HCT116 (cell line): ENCODE measurements at regions not wholly inside any gene's neighbourhood (a gene's known extent, or its start where the extent isn't known, plus 50 kb on each side); places are given as distances from the start of the nearest gene placed in this dataset.

Source experiments
- ATAC-seq: fragments of 200-7000 bp; cut with Tn5 transposase; 2 replicates; pipeline ENCODE4 v1.9.1; 2020; ENCODE audit warnings: mild to moderate bottlenecking, moderate library complexity
- BruUV-seq: library from RNA; stranded (reverse); fragments of 400-500 nt; replicated peaks from 2 replicates; lab custom pipeline; 2021; lab: Mats Ljungman, UMichigan
- CTCF ChIA-PET: fragments of 300-600 bp; sonication (Branson Sonifier 250); formaldehyde crosslinking; loops from one replicate; lab custom pipeline; 2021; ENCODE audit warnings: antibody characterized with exemption; lab: Charles Lee
- POLR2A ChIA-PET: fragments of 300-600, 350-600 bp; sonication (Branson Sonifier 250); formaldehyde crosslinking; loops from one replicate; lab custom pipeline; 2021; ENCODE audit warnings: antibody characterized with exemption; lab: Charles Lee
- RAD21 ChIA-PET, 2 experiments: fragments of 300-600 bp; sonication (Branson Sonifier 250); formaldehyde crosslinking; loops; one replicate each; lab custom pipeline; 2023; ENCODE audit warnings: low total read pairs in 2 of 2; ENCODE audit not compliant: uncharacterized antibody in 2 of 2, unreplicated experiment in 2 of 2, low non-redundant PET in 1 of 2; lab: Charles Lee
- DNase-seq: peaks from one replicate; pipeline ENCODE4 v3.0.0-alpha.2; 2010; ENCODE audit warnings: low read depth, low spot score
- H2AFZ ChIP-seq: fragments of 200-600 bp; shearing (Covaris generic), sonication (generic); 2 replicates; pipeline ENCODE4 v1.6.1; 2017; ENCODE audit warnings: low read depth, mixed run types, mixed read lengths, antibody characterized with exemption, low read length; ENCODE audit not compliant: poor library complexity, severe bottlenecking
- H3K27ac ChIP-seq: 2 replicates; pipeline ENCODE4 v1.5.1; 2012; ENCODE audit warnings: low read depth, low read length
- H3K27me3 ChIP-seq: fragments of 200-600 bp; sonication (generic); 2 replicates; pipeline ENCODE4 v1.6.1; 2016; ENCODE audit warnings: mixed run types, low read length, mixed read lengths; ENCODE audit not compliant: insufficient read depth
- H3K36me3 ChIP-seq, 2 experiments: fragments of 200-500 bp in 1 of 2; fragments of 200-600 bp in 1 of 2; sonication (Bioruptor generic) in 1 of 2; sonication (generic) in 1 of 2; 2 replicates each; pipeline versions ENCODE4 v1.5.1 to v1.6.1; 2014 to 2016; ENCODE audit warnings: low read length in 2 of 2, inconsistent platforms in 1 of 2, mixed read lengths in 1 of 2, mixed run types in 1 of 2; ENCODE audit not compliant: insufficient read depth in 2 of 2, control insufficient read depth in 1 of 2
- H3K4me1 ChIP-seq, 2 experiments: fragments of 200-600 bp in 1 of 2; sonication (generic) in 1 of 2; 2 replicates each; pipeline versions ENCODE4 v1.5.1 to v1.6.1; 2012 to 2017; ENCODE audit warnings: low read length in 2 of 2, inconsistent platforms in 1 of 2, mild to moderate bottlenecking in 1 of 2, mixed read lengths in 1 of 2, mixed run types in 1 of 2, moderate library complexity in 1 of 2; ENCODE audit not compliant: insufficient read depth in 2 of 2, control insufficient read depth in 1 of 2
- H3K4me2 ChIP-seq: fragments of 200-600 bp; sonication (generic); 2 replicates; pipeline ENCODE4 v1.6.1; 2017; ENCODE audit warnings: mixed run types, low read length, mixed read lengths
- H3K4me3 ChIP-seq, 2 experiments: fragments of 200-600 bp in 1 of 2; sonication (generic) in 1 of 2; replicated peaks in 1 of 2; 2 replicates each; pipeline ENCODE4 v1.5.1; 2011 to 2016; ENCODE audit warnings: low read length in 2 of 2, control low read depth in 1 of 2, low read depth in 1 of 2, mild to moderate bottlenecking in 1 of 2, mixed read lengths in 1 of 2, mixed run types in 1 of 2
- H3K79me2 ChIP-seq: fragments of 200-600 bp; sonication (generic); 2 replicates; pipeline ENCODE4 v1.6.1; 2017; ENCODE audit warnings: mild to moderate bottlenecking, mixed run types, low read length, moderate library complexity, mixed read lengths; ENCODE audit not compliant: insufficient read depth
- H3K9ac ChIP-seq: fragments of 200-600 bp; sonication (generic); 2 replicates; pipeline ENCODE4 v1.6.1; 2016; ENCODE audit warnings: low read length, mixed read lengths
- H3K9me2 ChIP-seq: fragments of 200-600 bp; sonication (generic), shearing (Covaris generic); 2 replicates; pipeline ENCODE4 v1.6.1; 2017; ENCODE audit warnings: mixed run types, mild to moderate bottlenecking, moderate library complexity; ENCODE audit not compliant: insufficient read depth
- H3K9me3 ChIP-seq, 2 experiments: fragments of 200-500 bp in 1 of 2; fragments of 200-600 bp in 1 of 2; sonication (Bioruptor generic) in 1 of 2; sonication (generic) in 1 of 2; 2 replicates each; pipeline ENCODE4 v1.6.1; 2014 to 2017; ENCODE audit warnings: low read length in 2 of 2, mixed read lengths in 2 of 2, inconsistent platforms in 1 of 2, low read depth in 1 of 2, mild to moderate bottlenecking in 1 of 2, mixed run types in 1 of 2, moderate library complexity in 1 of 2; ENCODE audit not compliant: control insufficient read depth in 1 of 2, insufficient read depth in 1 of 2
- H4K20me1 ChIP-seq: fragments of 200-600 bp; sonication (generic), shearing (Covaris generic); 2 replicates; pipeline ENCODE4 v1.6.1; 2017; ENCODE audit warnings: mixed run types, mild to moderate bottlenecking, moderate library complexity; ENCODE audit not compliant: insufficient read depth
- CBX3 ChIP-seq: IDR thresholded peaks from 2 replicates; pipeline ENCODE4 v1.6.1; 2012; ENCODE audit warnings: low read depth
- CEBPB ChIP-seq: IDR thresholded peaks from 2 replicates; pipeline ENCODE4 v1.6.1; 2012; ENCODE audit warnings: low read depth
- EGR1 ChIP-seq: IDR thresholded peaks from 2 replicates; pipeline ENCODE4 v1.6.1; 2012; ENCODE audit warnings: low read depth
- ELF1 ChIP-seq: IDR thresholded peaks from 2 replicates; pipeline ENCODE4 v1.6.1; 2012; ENCODE audit warnings: low read depth, borderline replicate concordance
- EZH2 ChIP-seq: fragments of 200-600 bp; sonication (generic); IDR thresholded peaks from 2 replicates; pipeline ENCODE4 v1.6.1; 2017; ENCODE audit warnings: antibody characterized with exemption, mixed run types
- POLR2A ChIP-seq: IDR thresholded peaks from 2 replicates; pipeline ENCODE4 v1.7.0; 2011; ENCODE audit warnings: borderline replicate concordance; ENCODE audit not compliant: insufficient read depth, insufficient read length; ENCODE audit errors: extremely low read depth
- POLR2AphosphoS5 ChIP-seq: IDR thresholded peaks from 2 replicates; pipeline ENCODE4 v1.6.1; 2011; ENCODE audit warnings: mild to moderate bottlenecking, low read depth, low read length, moderate library complexity
- RAD21 ChIP-seq: IDR thresholded peaks from 2 replicates; pipeline ENCODE4 v1.6.1; 2012; ENCODE audit warnings: low read depth, mild to moderate bottlenecking
- SIN3A ChIP-seq: IDR thresholded peaks from 2 replicates; pipeline ENCODE4 v1.6.1; 2012; ENCODE audit warnings: low read depth
- SP1 ChIP-seq: IDR thresholded peaks from 2 replicates; pipeline ENCODE4 v1.6.1; 2012; ENCODE audit warnings: low read depth
- TCF7L2 ChIP-seq: IDR thresholded peaks from 2 replicates; pipeline ENCODE4 v1.7.0; 2011; ENCODE audit warnings: borderline replicate concordance, inconsistent platforms; ENCODE audit not compliant: insufficient read depth, insufficient read length; ENCODE audit errors: extremely low read depth
- YY1 ChIP-seq: IDR thresholded peaks from 2 replicates; pipeline ENCODE4 v1.6.1; 2011; ENCODE audit warnings: low read length, low read depth, moderate library complexity, mild to moderate bottlenecking; ENCODE audit not compliant: insufficient replicate concordance; ENCODE audit errors: extremely low read depth
- ZFX ChIP-seq: fragments of 450-650 bp; IDR thresholded peaks from 2 replicates; pipeline ENCODE4 v1.6.1; 2017
- intact Hi-C: fragments of 100-400 bp; cut with micrococcal nuclease; formaldehyde crosslinking; loops from 2 replicates; pipeline ENCODE4 v1.10.0; 2022
- TF ChIP-seq, protein P1 (sequence below): IDR thresholded peaks from 2 replicates; pipeline ENCODE4 v1.6.1; 2012; ENCODE audit warnings: low read depth
- TF ChIP-seq, protein P2 (sequence below): IDR thresholded peaks from 2 replicates; pipeline ENCODE4 v1.6.1; 2012
- TF ChIP-seq, protein P3 (sequence below): IDR thresholded peaks from 2 replicates; pipeline ENCODE4 v1.6.1; 2012
- TF ChIP-seq, protein P4 (sequence below), 3 experiments: fragments of 200-600 bp in 1 of 3; sonication (generic) in 1 of 3; IDR thresholded peaks in 2 of 3; conservative IDR thresholded peaks in 1 of 3; 2 replicates each; pipeline ENCODE4 v1.5.1; 2012 to 2017; ENCODE audit warnings: low read depth in 2 of 3, low read length in 2 of 3, antibody characterized with exemption in 1 of 3, borderline replicate concordance in 1 of 3, control low read depth in 1 of 3, mild to moderate bottlenecking in 1 of 3, mixed read lengths in 1 of 3, mixed run types in 1 of 3, moderate library complexity in 1 of 3; ENCODE audit not compliant: insufficient read depth in 1 of 3

DNA sequence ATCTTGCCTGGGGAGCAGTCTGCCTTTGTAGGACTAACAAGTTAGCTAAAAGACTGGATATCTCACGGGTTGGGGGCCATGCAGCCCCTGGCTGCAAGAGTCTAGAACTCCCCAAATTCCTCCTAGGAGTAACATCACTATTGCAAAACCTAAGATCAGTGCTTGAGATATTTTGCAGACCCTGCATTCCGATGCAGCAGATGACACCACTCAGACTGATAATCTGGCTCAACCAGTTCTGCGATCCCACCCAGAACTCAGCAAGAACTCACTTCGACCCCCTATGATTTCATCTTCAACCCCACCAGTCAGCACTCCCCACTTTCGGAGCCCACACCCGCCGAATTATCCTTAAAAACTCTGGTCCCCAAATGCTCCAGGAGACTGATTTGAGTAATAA, 834.0 kb downstream of the C4orf33 start:
- H3K9ac ChIP-seq = no peak overlapping the region
- H3K9me2 ChIP-seq = no peaks in the 10 kb centered on the region
- H3K36me3 ChIP-seq = no peaks in the 10 kb centered on the region
- no peak overlapping the region for H3K27ac ChIP-seq
- DNase-seq (no peak), ATAC-seq (no peak)
- intact Hi-C loops = loop anchor here (10.0 kb wide), 1 partner anchor 575 kb away; no protein-coding TSS in a partner anchor
- ChIA-PET RAD21 (no interaction called here), CTCF (no interaction called here)
- BruUV-seq = no TSS peak
- no peak for TF ChIP-seq RAD21
- TF ChIP-seq, all 23 proteins: peak for 0
- H3K79me2 ChIP-seq = no peaks in the 10 kb centered on the region
- POLR2A ChIA-PET = no interaction called here
- H3K9me3 ChIP-seq = no peaks in the 10 kb centered on the region
- H3K4me1 ChIP-seq = no peaks in the 10 kb centered on the region
- no peaks in the 10 kb centered on the region for H4K20me1 ChIP-seq
- H2AFZ ChIP-seq = no peak overlapping the region
- H3K4me2 ChIP-seq = no peak overlapping the region
- no peak overlapping the region for H3K4me3 ChIP-seq
- H3K27me3 ChIP-seq = no peaks in the 10 kb centered on the region

DNA sequence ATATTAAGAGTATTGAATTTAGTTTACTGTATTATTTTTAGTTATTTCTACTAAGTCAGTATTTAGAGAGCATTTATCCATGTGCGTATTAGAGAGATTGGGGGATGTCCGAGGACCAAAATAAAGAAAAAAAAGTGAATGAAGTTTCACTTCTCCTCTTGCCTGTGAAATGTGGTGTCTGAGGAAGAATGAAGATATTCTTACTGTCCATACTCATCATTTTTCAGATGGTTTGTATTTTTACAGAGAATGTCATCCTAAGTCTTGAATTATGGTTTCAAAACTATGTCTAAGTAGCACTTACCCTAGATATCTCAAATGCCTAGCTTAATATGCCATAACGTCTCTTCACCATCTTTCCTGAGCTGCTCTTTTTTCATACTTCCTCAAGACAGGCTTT, 854.3 kb downstream of the C4orf33 start:
- Histone ChIP-seq H3K79me2 (no peaks in the 10 kb centered on the region), H4K20me1 (no peaks in the 10 kb centered on the region), H3K36me3 (no peaks in the 10 kb centered on the region), H3K4me1 (no peaks in the 10 kb centered on the region), H3K9ac (no peak overlapping the region), H3K9me3 (no peaks in the 10 kb centered on the region), H2AFZ (no peak overlapping the region), H3K4me2 (no peak overlapping the region), H3K4me3 (no peak overlapping the region), H3K27me3 (no peaks in the 10 kb centered on the region), H3K27ac (no peak overlapping the region), H3K9me2 (no peaks in the 10 kb centered on the region)
- no TSS peak for BruUV-seq
- POLR2A ChIA-PET = no interaction called here
- intact Hi-C loops = no loop called here
- no peak for DNase-seq
- RAD21 ChIA-PET = no interaction called here
- no peak for ATAC-seq
- CTCF ChIA-PET = no interaction called here
- TF ChIP-seq CBX3 = no peak
- TF ChIP-seq, protein P1, sequence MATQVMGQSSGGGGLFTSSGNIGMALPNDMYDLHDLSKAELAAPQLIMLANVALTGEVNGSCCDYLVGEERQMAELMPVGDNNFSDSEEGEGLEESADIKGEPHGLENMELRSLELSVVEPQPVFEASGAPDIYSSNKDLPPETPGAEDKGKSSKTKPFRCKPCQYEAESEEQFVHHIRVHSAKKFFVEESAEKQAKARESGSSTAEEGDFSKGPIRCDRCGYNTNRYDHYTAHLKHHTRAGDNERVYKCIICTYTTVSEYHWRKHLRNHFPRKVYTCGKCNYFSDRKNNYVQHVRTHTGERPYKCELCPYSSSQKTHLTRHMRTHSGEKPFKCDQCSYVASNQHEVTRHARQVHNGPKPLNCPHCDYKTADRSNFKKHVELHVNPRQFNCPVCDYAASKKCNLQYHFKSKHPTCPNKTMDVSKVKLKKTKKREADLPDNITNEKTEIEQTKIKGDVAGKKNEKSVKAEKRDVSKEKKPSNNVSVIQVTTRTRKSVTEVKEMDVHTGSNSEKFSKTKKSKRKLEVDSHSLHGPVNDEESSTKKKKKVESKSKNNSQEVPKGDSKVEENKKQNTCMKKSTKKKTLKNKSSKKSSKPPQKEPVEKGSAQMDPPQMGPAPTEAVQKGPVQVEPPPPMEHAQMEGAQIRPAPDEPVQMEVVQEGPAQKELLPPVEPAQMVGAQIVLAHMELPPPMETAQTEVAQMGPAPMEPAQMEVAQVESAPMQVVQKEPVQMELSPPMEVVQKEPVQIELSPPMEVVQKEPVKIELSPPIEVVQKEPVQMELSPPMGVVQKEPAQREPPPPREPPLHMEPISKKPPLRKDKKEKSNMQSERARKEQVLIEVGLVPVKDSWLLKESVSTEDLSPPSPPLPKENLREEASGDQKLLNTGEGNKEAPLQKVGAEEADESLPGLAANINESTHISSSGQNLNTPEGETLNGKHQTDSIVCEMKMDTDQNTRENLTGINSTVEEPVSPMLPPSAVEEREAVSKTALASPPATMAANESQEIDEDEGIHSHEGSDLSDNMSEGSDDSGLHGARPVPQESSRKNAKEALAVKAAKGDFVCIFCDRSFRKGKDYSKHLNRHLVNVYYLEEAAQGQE = no peak
- no peak for TF ChIP-seq ELF1
- TF ChIP-seq ZFX = no peak
- TF ChIP-seq YY1 = no peak
- no peak for TF ChIP-seq CEBPB
- TF ChIP-seq SIN3A = no peak
- TF ChIP-seq, protein P2, sequence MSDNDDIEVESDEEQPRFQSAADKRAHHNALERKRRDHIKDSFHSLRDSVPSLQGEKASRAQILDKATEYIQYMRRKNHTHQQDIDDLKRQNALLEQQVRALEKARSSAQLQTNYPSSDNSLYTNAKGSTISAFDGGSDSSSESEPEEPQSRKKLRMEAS = no peak
- no peak for TF ChIP-seq SP1
- TF ChIP-seq, protein P3, sequence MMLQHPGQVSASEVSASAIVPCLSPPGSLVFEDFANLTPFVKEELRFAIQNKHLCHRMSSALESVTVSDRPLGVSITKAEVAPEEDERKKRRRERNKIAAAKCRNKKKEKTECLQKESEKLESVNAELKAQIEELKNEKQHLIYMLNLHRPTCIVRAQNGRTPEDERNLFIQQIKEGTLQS = no peak
- no peak for TF ChIP-seq EZH2
- TF ChIP-seq POLR2A = no peak
- TF ChIP-seq, protein P4, sequence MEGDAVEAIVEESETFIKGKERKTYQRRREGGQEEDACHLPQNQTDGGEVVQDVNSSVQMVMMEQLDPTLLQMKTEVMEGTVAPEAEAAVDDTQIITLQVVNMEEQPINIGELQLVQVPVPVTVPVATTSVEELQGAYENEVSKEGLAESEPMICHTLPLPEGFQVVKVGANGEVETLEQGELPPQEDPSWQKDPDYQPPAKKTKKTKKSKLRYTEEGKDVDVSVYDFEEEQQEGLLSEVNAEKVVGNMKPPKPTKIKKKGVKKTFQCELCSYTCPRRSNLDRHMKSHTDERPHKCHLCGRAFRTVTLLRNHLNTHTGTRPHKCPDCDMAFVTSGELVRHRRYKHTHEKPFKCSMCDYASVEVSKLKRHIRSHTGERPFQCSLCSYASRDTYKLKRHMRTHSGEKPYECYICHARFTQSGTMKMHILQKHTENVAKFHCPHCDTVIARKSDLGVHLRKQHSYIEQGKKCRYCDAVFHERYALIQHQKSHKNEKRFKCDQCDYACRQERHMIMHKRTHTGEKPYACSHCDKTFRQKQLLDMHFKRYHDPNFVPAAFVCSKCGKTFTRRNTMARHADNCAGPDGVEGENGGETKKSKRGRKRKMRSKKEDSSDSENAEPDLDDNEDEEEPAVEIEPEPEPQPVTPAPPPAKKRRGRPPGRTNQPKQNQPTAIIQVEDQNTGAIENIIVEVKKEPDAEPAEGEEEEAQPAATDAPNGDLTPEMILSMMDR (IDR thresholded peaks at IDR 0.05 in 2 of 3, conservative IDR thresholded peaks at IDR 0.05 in 1 of 3; ENCODE audit: borderline replicate concordance in 1 of 3, insufficient read depth in 1 of 3, low read depth in 2 of 3, low read length in 2 of 3) = no peak
- TF ChIP-seq POLR2AphosphoS5 = no peak
- TF ChIP-seq EGR1 = no peak
- no peak for TF ChIP-seq TCF7L2
